ENCODE measurements at regions not wholly inside any gene's neighbourhood (a gene's known extent, or its start where the extent isn't known, plus 50 kb on each side); places are given as distances from the start of the nearest gene placed in this dataset.

DNA sequence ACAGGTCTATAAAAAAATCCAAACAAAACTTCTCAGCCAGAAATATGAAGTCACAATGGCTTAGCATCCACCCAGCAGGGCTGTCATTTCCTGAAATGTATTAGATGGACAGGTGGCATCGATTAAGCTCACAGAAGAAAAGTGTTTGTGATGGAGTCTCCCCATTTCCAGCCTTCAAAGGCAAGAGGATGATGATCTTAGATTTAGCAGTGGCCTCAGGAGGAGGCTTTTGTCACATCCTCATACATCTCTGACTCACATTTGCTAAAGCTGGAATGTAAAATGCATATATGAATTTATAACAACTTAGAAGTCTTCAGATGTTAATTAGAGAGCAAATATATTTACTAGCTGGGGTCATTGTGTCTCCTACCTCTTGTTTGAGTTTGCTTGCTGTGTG lies 441.9 kb downstream of the SPRY1 start:
- no peaks in the 10 kb centered on the region for H3K36me3 ChIP-seq (ENCODE audit: control insufficient read depth, insufficient read depth, low read length)

DNA sequence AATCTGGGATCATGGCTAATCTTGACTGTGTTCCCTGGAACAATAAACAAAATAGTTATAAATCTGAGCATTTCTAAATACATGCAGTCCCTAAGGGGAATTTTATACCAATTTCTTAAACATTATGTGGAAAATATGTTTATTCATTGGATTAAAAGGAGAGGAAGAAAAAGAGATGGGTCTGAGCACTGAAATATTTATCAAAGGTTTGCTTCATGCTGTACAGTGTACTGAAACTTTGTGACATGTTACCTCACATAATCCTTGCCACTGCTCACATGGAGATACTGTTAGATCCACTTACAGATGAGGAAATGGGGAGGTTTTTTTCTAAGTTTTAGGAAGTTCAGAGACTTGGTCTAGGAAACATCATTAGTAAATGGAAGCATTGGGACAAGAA lies 443.6 kb downstream of the SPRY1 start:
- Histone ChIP-seq H3K4me2 (ENCODE audit: extremely low read depth, insufficient read depth, low read length) (no peak overlapping the region), H2AFZ (ENCODE audit: low read length) (peak overlapping the region; percentile 34), H3K36me3 (ENCODE audit: control insufficient read depth, insufficient read depth, low read length) (no peaks in the 10 kb centered on the region), H3K27ac (ENCODE audit: insufficient read depth, low read length) (no peak overlapping the region), H4K20me1 (ENCODE audit: control insufficient read depth, extremely low read depth, insufficient read depth, low read length) (no peaks in the 10 kb centered on the region), H3K9ac (ENCODE audit: insufficient read depth, low read length) (no peak overlapping the region), H3K9me3 (ENCODE audit: control insufficient read depth, insufficient read depth, low read depth, low read length) (no peaks in the 10 kb centered on the region), H3K79me2 (ENCODE audit: control insufficient read depth, insufficient read depth, low read length) (no peaks in the 10 kb centered on the region), H3K27me3 (ENCODE audit: control insufficient read depth, insufficient read depth, low read length) (no peaks in the 10 kb centered on the region), H3K4me1 (ENCODE audit: control insufficient read depth, extremely low read depth, insufficient read depth, low read length) (peaks cover 13% of the 10 kb centered on the region), H3K4me3 (replicated peaks in 1 of 4; ENCODE audit: control extremely low read depth in 1 of 4, insufficient read depth in 1 of 4, low read depth in 3 of 4, low read length in 4 of 4) (no peak overlapping the region)
- TF ChIP-seq, protein P1, sequence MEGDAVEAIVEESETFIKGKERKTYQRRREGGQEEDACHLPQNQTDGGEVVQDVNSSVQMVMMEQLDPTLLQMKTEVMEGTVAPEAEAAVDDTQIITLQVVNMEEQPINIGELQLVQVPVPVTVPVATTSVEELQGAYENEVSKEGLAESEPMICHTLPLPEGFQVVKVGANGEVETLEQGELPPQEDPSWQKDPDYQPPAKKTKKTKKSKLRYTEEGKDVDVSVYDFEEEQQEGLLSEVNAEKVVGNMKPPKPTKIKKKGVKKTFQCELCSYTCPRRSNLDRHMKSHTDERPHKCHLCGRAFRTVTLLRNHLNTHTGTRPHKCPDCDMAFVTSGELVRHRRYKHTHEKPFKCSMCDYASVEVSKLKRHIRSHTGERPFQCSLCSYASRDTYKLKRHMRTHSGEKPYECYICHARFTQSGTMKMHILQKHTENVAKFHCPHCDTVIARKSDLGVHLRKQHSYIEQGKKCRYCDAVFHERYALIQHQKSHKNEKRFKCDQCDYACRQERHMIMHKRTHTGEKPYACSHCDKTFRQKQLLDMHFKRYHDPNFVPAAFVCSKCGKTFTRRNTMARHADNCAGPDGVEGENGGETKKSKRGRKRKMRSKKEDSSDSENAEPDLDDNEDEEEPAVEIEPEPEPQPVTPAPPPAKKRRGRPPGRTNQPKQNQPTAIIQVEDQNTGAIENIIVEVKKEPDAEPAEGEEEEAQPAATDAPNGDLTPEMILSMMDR (conservative IDR thresholded peaks at IDR 0.05 in 1 of 2, IDR thresholded peaks at IDR 0.05 in 1 of 2; ENCODE audit: low read depth in 1 of 2, low read length in 2 of 2) = no peak
- TF ChIP-seq EZH2 (IDR thresholded peaks at IDR 0.05; ENCODE audit: low read length, missing control alignments) = no peak
- DNase-seq (ENCODE audit: low read depth in 2 of 2) = peak in 1 of 2 donors; percentile 23

More for the DNA sequence above, 441.9 kb downstream of the SPRY1 start:
- Histone ChIP-seq H3K27me3 (ENCODE audit: control insufficient read depth, insufficient read depth, low read length) (no peaks in the 10 kb centered on the region), H3K4me3 (replicated peaks in 1 of 4; ENCODE audit: control extremely low read depth in 1 of 4, insufficient read depth in 1 of 4, low read depth in 3 of 4, low read length in 4 of 4) (no peak overlapping the region), H3K79me2 (ENCODE audit: control insufficient read depth, insufficient read depth, low read length) (no peaks in the 10 kb centered on the region), H4K20me1 (ENCODE audit: control insufficient read depth, extremely low read depth, insufficient read depth, low read length) (no peaks in the 10 kb centered on the region), H3K4me2 (ENCODE audit: extremely low read depth, insufficient read depth, low read length) (no peak overlapping the region), H3K9ac (ENCODE audit: insufficient read depth, low read length) (no peak overlapping the region), H2AFZ (ENCODE audit: low read length) (no peak overlapping the region), H3K9me3 (ENCODE audit: control insufficient read depth, insufficient read depth, low read depth, low read length) (no peaks in the 10 kb centered on the region), H3K27ac (ENCODE audit: insufficient read depth, low read length) (no peak overlapping the region), H3K4me1 (ENCODE audit: control insufficient read depth, extremely low read depth, insufficient read depth, low read length) (peaks cover 15% of the 10 kb centered on the region)
- TF ChIP-seq, protein P1 (conservative IDR thresholded peaks at IDR 0.05 in 1 of 2, IDR thresholded peaks at IDR 0.05 in 1 of 2; ENCODE audit: low read depth in 1 of 2, low read length in 2 of 2) = no peak
- no peak for TF ChIP-seq EZH2 (IDR thresholded peaks at IDR 0.05; ENCODE audit: low read length, missing control alignments)
- DNase-seq (ENCODE audit: low read depth in 2 of 2) = no peak

DNA sequence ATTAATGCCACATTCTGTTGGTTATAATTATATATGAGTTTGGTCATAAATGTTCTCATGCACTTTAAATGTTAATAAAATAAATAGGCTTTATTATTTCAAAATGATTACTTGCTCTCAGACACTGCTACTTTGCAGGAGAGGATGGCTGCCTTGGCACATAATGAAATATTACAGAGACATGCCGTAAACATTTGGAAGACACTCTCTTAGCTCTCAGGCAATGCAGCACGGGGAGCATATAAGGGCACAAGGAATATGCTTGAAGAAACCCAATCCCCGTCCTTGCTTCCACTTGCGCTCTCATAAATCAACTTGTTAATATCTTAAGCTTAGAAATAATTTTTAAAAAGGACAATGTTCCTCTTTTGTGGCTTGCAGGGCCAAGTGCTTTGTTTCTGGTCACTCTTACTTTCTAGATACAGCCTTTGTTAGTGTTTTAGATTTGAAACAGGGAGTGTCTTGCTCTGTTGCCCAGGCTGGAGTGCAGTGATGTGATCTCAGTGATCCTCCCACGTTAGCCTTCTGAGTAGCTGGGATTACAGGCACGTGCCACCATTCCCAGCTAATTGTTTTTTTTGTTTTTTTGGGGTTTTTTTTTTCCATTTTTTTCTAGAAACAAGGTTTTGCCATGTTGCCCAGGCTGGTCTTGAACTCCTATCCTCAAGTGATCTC lies 445.0 kb downstream of the SPRY1 start:
- H3K27me3 ChIP-seq (ENCODE audit: control insufficient read depth, insufficient read depth, low read length) = no peaks in the 10 kb centered on the region
- no peaks in the 10 kb centered on the region for H3K36me3 ChIP-seq (ENCODE audit: control insufficient read depth, insufficient read depth, low read length)
- no peaks in the 10 kb centered on the region for H3K9me3 ChIP-seq (ENCODE audit: control insufficient read depth, insufficient read depth, low read depth, low read length)
- peaks cover 13% of the 10 kb centered on the region for H3K4me1 ChIP-seq (ENCODE audit: control insufficient read depth, extremely low read depth, insufficient read depth, low read length)
- no peak for TF ChIP-seq EZH2 (IDR thresholded peaks at IDR 0.05; ENCODE audit: low read length, missing control alignments)
- TF ChIP-seq, protein P1 (conservative IDR thresholded peaks at IDR 0.05 in 1 of 2, IDR thresholded peaks at IDR 0.05 in 1 of 2; ENCODE audit: low read depth in 1 of 2, low read length in 2 of 2) = no peak
- H3K79me2 ChIP-seq (ENCODE audit: control insufficient read depth, insufficient read depth, low read length) = no peaks in the 10 kb centered on the region
- H3K27ac ChIP-seq (ENCODE audit: insufficient read depth, low read length) = no peak overlapping the region
- no peaks in the 10 kb centered on the region for H4K20me1 ChIP-seq (ENCODE audit: control insufficient read depth, extremely low read depth, insufficient read depth, low read length)
- DNase-seq (ENCODE audit: low read depth in 2 of 2) = no peak
- no peak overlapping the region for H2AFZ ChIP-seq (ENCODE audit: low read length)
- H3K4me3 ChIP-seq (replicated peaks in 1 of 4; ENCODE audit: control extremely low read depth in 1 of 4, insufficient read depth in 1 of 4, low read depth in 3 of 4, low read length in 4 of 4) = no peak overlapping the region
- H3K4me2 ChIP-seq (ENCODE audit: extremely low read depth, insufficient read depth, low read length) = no peak overlapping the region
- H3K9ac ChIP-seq (ENCODE audit: insufficient read depth, low read length) = no peak overlapping the region

All from fibroblast of lung (primary cell).